ENCODE measurements at regions not wholly inside any gene's neighbourhood (a gene's known extent, or its start where the extent isn't known, plus 50 kb on each side); places are given as distances from the start of the nearest gene placed in this dataset.
"Not testable (repeated sequence)": the region's sequence is repeated elsewhere in the genome, so short reads cannot be mapped to it uniquely, and the experiment has no call there.

GRCh38 chr7:149690688-149691446, 82.5 kb downstream of the ZNF467 start:
- no peak overlapping the region for H3K4me3 ChIP-seq (replicated peaks; ENCODE audit: low read depth, low read length)
- peak; percentile 27 for DNase-seq (ENCODE audit: extremely low read depth, low read depth)
- TF ChIP-seq CTCF (IDR thresholded peaks at IDR 0.05; ENCODE audit: low read depth, low read length, missing control alignments) = no peak

- H3K4me3 ChIP-seq (replicated peaks; ENCODE audit: low read depth, low read length) = no peak overlapping the region
- DNase-seq (ENCODE audit: extremely low read depth, low read depth) = no peak
These were observed 84.1 kb downstream of the ZNF467 start for GRCh38 chr7:149689291-149689721.

GRCh38 chr7:149688836-149689235, 84.6 kb downstream of the ZNF467 start:
- no peak for DNase-seq (ENCODE audit: extremely low read depth, low read depth)
- no peak overlapping the region for H3K4me3 ChIP-seq (replicated peaks; ENCODE audit: low read depth, low read length)
- no peak for TF ChIP-seq CTCF (IDR thresholded peaks at IDR 0.05; ENCODE audit: low read depth, low read length, missing control alignments)

More at GRCh38 chr7:149689291-149689721, 84.1 kb downstream of the ZNF467 start:
- TF ChIP-seq CTCF (IDR thresholded peaks at IDR 0.05; ENCODE audit: low read depth, low read length, missing control alignments) = no peak

GRCh38 chr7:149687820-149688219, 85.6 kb downstream of the ZNF467 start:
- DNase-seq (ENCODE audit: extremely low read depth, low read depth); H3K4me3 ChIP-seq (replicated peaks; ENCODE audit: low read depth, low read length): not testable (repeated sequence)

- H3K4me3 ChIP-seq (replicated peaks; ENCODE audit: low read depth, low read length) = no peak overlapping the region
- no peak for TF ChIP-seq CTCF (IDR thresholded peaks at IDR 0.05; ENCODE audit: low read depth, low read length, missing control alignments)
- no peak for DNase-seq (ENCODE audit: extremely low read depth, low read depth)
These were observed 86.9 kb downstream of the ZNF467 start for GRCh38 chr7:149686449-149686848.

GRCh38 chr7:149686011-149686410, 87.4 kb downstream of the ZNF467 start:
- DNase-seq (ENCODE audit: extremely low read depth, low read depth) = no peak
- no peak overlapping the region for H3K4me3 ChIP-seq (replicated peaks; ENCODE audit: low read depth, low read length)
- TF ChIP-seq CTCF (IDR thresholded peaks at IDR 0.05; ENCODE audit: low read depth, low read length, missing control alignments) = no peak

GRCh38 chr7:149685455-149685854, 87.9 kb downstream of the ZNF467 start:
- no peak overlapping the region for H3K4me3 ChIP-seq (replicated peaks; ENCODE audit: low read depth, low read length)
- no peak for TF ChIP-seq CTCF (IDR thresholded peaks at IDR 0.05; ENCODE audit: low read depth, low read length, missing control alignments)
- DNase-seq (ENCODE audit: extremely low read depth, low read depth) = no peak

Measured in HFF-Myc (cell line).